Left lung (tissue), 4 donors: ENCODE measurements at regions not wholly inside any gene's neighbourhood (a gene's known extent, or its start where the extent isn't known, plus 50 kb on each side); places are given as distances from the start of the nearest gene placed in this dataset.

ENCODE experiments used
- ATAC-seq: fragments of 200-7000 bp; cut with Tn5 transposase; one replicate; pipeline ENCODE4 v1.9.1; 2020; ENCODE audit warnings: moderate library complexity
- DNase-seq, 4 donors: peaks; one replicate each; pipeline ENCODE4 v3.0.0-alpha.2; 2013 to 2020
- H3K27ac ChIP-seq, 2 donors: fragments of 200-600 bp; sonication (generic) in 1 of 2; one replicate each; pipeline versions ENCODE4 v1.5.0 to v1.8.0; 2020 to 2021
- H3K27me3 ChIP-seq, 2 donors: fragments of 200-600 bp; sonication (generic) in 1 of 2; one replicate each; pipeline versions ENCODE4 v1.5.0 to v1.8.0; 2020 to 2021
- H3K36me3 ChIP-seq, 2 donors: fragments of 200-600 bp; sonication (generic) in 1 of 2; one replicate each; pipeline versions ENCODE4 v1.5.0 to v1.8.0; 2020 to 2021
- H3K4me1 ChIP-seq, 2 donors: fragments of 200-600 bp; one replicate each; pipeline ENCODE4 v1.8.0; 2021
- H3K4me3 ChIP-seq, 2 donors: fragments of 200-600 bp; sonication (generic) in 1 of 2; one replicate each; pipeline versions ENCODE4 v1.5.0 to v1.8.0; 2020 to 2021; ENCODE audit warnings: mild to moderate bottlenecking in 1 of 2
- H3K9me3 ChIP-seq, 2 donors: fragments of 200-600 bp; sonication (generic) in 1 of 2; one replicate each; pipeline versions ENCODE4 v1.5.0 to v1.8.0; 2020 to 2021
- CTCF ChIP-seq, 2 donors: fragments of 200-600 bp; sonication (generic) in 1 of 2; IDR thresholded peaks; one replicate each; pipeline versions ENCODE4 v1.5.0 to v1.8.0; 2021; ENCODE audit warnings: antibody characterized with exemption in 2 of 2
- intact Hi-C, 2 donors: fragments of 100-400 bp; cut with DNase I; formaldehyde crosslinking; loops; one replicate each; pipeline versions ENCODE4 v1.11.2 to v1.14.2; 2022
- donor health status: DM: no; HTN: yes; CAD: no.
- donor health status: DM: no; HTN: no; CAD: no.

GRCh38 chr2:222130855-222131254 lies 167.9 kb downstream of the PAX3 start:
- Histone ChIP-seq H3K9me3 (no peaks in the 10 kb centered on the region), H3K27ac (no peak overlapping the region), H3K36me3 (no peaks in the 10 kb centered on the region), H3K4me1 (no peaks in the 10 kb centered on the region), H3K4me3 (no peak overlapping the region), H3K27me3 (no peaks in the 10 kb centered on the region)
- intact Hi-C loops = no loop called here
- ATAC-seq (no peak), DNase-seq (no peak)
- no peak for TF ChIP-seq CTCF (IDR thresholded peaks at IDR 0.05)

GRCh38 chr2:222127660-222128059 lies 171.1 kb downstream of the PAX3 start:
- intact Hi-C loops = no loop called here
- no peak overlapping the region for H3K27ac ChIP-seq
- no peaks in the 10 kb centered on the region for H3K9me3 ChIP-seq
- H3K4me1 ChIP-seq = no peaks in the 10 kb centered on the region
- no peaks in the 10 kb centered on the region for H3K36me3 ChIP-seq
- H3K4me3 ChIP-seq = no peak overlapping the region
- ATAC-seq = peak; percentile 57
- DNase-seq = no peak
- H3K27me3 ChIP-seq = no peaks in the 10 kb centered on the region
- no peak for TF ChIP-seq CTCF (IDR thresholded peaks at IDR 0.05)

GRCh38 chr2:222120933-222121332 lies 177.9 kb downstream of the PAX3 start:
- intact Hi-C loops = no loop called here
- Histone ChIP-seq H3K27me3 (no peaks in the 10 kb centered on the region), H3K27ac (no peak overlapping the region), H3K9me3 (no peaks in the 10 kb centered on the region), H3K4me1 (no peaks in the 10 kb centered on the region), H3K4me3 (no peak overlapping the region), H3K36me3 (no peaks in the 10 kb centered on the region)
- TF ChIP-seq CTCF (IDR thresholded peaks at IDR 0.05) = no peak
- DNase-seq = no peak
- ATAC-seq = no peak

- no peak for TF ChIP-seq CTCF (IDR thresholded peaks at IDR 0.05)
- Histone ChIP-seq H3K4me3 (no peak overlapping the region), H3K27ac (no peak overlapping the region), H3K36me3 (no peaks in the 10 kb centered on the region), H3K4me1 (no peaks in the 10 kb centered on the region), H3K27me3 (no peaks in the 10 kb centered on the region), H3K9me3 (no peaks in the 10 kb centered on the region)
- no peak for DNase-seq
- ATAC-seq = no peak
- intact Hi-C loops = no loop called here
These were observed 183.5 kb downstream of the PAX3 start for GRCh38 chr2:222115296-222115695.

- Histone ChIP-seq H3K27ac (no peak overlapping the region), H3K4me1 (no peaks in the 10 kb centered on the region), H3K27me3 (no peaks in the 10 kb centered on the region), H3K36me3 (no peaks in the 10 kb centered on the region), H3K4me3 (no peak overlapping the region), H3K9me3 (no peaks in the 10 kb centered on the region)
- TF ChIP-seq CTCF (IDR thresholded peaks at IDR 0.05) = no peak
- intact Hi-C loops = no loop called here
- no peak for ATAC-seq
- no peak for DNase-seq
These were observed 189.7 kb downstream of the PAX3 start for GRCh38 chr2:222108957-222109585.
